HCEC 1CT (cell line): ENCODE measurements at regions not wholly inside any gene's neighbourhood (a gene's known extent, or its start where the extent isn't known, plus 50 kb on each side); places are given as distances from the start of the nearest gene placed in this dataset.

Experiments used
- DNase-seq: peaks from one replicate; pipeline ENCODE4 v3.0.0-alpha.2; 2017

DNA sequence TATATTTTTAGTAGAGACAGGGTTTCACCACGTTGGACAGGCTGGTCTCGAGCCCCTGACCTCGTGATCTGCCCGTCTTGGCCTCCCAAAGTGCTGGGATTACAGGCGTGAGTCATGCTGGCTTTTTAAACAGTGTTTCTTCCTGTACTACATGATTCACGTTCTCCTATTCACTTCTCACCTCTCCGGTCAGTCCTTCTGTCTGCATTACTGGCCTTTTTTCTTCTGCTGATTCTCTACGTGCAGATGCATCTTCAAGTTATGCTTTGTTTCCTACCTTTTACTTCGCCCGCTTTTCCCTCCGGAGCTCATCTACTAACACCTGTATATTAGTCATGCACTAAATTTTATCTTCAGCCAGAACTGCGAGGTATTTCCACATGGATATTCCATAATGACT, 296.2 kb upstream of the FLRT2 start:
- DNase-seq, result peak; percentile 96

DNA sequence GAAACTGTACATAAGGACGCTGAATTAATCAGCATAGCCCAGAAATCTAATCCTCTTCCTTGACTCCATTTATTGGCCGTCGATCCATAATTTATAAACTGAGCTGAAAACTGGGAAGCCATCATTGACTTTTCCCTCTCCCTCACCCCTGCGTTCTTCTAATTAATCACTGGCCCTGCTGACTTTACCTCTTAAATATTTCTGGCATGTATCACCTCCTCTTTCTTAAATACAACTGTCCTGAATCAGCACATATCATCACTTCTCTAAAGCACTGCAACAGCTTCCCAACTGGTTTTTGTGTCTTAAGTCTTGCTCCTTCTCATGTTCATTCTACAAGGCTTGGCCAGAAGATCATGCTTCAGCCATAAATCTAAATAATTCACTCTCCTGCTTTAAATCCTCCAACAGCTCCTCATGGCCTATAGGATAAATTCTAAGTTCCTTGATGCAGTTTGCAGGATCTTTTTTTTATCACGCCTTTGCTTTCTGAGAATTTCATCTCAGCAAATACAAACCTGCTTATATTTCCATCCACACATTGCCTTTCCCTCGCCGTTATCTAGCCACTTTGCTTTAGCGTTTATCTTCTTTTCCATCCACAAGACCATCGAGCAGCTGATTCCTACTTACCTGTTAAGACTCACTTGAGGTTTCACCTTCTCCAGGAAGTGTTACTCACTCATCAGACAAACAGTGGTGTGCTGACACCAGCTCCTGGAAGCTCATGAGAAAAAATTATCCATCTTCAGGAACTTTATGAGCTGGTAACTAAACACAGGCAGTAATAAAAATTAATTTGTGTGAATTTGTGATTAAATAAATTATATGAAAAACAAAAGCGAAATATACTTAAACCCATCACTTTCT, 295.6 kb upstream of the FLRT2 start:
- DNase-seq, result peak; percentile 87

DNA sequence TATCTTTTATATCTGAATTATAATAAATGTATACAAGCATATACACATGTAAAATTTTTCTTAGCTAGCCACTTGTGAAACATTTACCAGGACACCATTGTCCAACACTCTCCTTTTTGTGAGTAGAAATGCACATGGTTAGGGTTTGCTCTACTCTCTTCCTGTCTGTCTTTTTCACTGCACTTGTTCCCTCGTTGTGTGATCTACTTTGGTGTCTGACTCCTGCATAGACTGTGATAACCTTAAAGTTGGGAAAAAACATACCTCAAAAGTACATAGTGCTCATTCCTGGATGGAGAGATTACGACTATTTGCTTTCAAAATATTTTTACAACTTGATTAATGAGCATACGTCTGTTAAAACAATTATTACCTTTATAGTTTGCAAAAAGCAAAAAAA, 294.1 kb upstream of the FLRT2 start:
- no peak for DNase-seq

DNA sequence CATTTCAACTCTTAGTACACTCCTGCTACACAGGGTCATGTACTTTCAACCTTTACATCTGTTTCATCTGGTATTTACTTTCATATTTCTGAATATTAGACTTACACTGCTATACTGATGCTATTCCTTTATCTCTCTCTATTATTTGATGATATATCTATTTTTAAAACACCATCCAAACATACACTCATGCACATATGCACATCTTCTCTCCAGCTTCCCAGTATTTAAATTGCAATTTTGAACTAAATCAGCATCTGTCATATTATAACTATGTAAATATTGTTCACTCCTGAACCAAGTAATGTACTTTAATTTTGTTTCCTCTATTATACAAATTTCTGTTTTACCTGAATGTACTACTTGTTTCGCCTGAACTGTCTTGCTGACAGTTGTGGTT, 293.6 kb upstream of the FLRT2 start:
- DNase-seq, result no peak

DNA sequence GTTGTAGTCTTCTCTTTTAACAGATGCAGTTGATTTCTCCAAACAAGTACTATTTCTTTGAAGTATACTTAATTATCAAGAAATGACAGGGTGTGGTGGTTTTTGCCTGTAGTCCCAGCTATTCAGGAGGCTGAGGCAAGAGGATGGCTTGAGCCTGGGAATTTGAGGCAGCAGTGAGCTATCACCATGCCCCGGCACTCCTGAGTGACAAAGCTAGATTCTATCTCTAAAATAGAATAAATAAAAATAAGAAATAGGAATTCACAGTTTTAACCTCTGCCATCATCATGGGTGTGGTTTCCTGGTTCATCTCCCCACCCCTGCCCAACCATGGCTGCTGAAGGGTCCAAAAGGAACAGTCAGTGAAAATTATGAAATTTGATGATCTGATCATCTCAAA, 290.2 kb upstream of the FLRT2 start:
- DNase-seq, result no peak

DNA sequence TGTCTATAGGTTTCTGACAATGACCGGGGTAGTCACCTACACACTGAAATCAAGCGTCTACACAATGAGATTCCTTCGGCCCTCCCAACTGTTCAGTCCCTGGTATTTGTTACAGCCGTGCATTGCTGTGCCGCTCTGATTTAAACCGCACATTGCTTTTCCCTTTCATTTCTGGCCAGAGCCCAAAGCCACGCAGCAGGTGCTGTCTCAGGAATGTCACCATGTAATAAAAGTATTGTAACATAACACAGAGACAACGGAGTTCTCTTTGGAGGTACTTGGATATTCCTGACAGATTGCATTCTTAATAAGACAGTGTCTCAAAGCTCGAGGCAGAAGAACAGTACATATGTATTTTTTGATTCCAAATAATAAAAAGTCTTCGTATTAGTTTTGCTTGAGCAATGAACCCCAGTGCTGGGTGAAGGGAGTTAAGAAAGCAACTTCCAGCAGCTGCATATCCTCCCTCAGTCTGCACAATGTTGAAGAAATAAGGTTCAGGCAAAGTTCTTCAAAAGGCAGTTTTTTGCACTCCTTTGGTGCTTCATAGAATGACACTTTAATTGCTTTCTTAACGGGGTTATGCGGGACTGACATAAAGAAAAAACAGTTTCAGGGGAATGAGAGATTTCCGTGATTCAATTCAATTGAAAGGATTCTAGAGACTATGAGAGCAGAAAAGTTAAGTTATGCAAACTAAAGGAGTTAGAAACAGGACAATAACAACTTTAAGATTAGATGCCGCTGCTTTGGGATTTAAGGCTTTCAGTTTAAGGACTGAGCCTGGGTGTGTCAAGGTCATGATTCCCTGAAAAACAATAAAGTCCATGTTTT, 288.7 kb upstream of the FLRT2 start:
- no peak for DNase-seq

DNA sequence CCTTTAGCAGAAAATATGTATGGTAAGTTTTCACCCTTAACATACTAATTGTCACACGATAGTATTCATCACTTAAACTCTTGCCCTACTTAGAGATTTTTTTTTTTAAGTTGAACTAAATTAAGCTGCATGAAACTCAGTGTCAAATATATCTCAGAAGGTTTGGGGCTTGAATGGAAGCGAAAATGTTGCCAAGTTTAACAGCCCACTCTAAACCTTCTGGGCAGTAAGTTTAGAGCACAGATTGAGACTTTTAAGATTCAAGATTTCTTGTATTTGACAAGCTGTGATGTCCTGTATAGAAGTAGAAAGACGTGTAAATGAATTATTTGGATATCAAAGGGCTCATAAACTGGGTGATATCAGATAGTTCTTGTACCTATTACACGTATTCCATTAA, 287.3 kb upstream of the FLRT2 start:
- no peak for DNase-seq

DNA sequence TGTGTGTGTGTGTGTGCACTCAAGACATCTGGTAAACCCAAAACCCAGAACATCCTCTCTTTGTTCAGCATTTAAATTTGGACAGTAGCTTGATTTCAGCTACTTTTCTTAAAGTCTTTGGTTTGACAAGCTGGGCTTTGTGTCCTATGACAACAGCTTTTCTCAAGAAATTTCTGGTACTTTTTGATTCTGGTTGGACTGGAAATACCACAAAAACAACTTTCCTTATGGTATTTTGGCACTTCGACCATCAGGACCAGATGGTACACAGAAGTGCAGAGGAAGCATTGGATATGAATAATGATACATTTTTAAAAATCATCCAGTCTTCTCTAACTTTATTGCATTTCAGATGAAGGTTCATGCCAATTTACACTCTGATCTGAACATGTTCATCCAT, 286.6 kb upstream of the FLRT2 start:
- no peak for DNase-seq

DNA sequence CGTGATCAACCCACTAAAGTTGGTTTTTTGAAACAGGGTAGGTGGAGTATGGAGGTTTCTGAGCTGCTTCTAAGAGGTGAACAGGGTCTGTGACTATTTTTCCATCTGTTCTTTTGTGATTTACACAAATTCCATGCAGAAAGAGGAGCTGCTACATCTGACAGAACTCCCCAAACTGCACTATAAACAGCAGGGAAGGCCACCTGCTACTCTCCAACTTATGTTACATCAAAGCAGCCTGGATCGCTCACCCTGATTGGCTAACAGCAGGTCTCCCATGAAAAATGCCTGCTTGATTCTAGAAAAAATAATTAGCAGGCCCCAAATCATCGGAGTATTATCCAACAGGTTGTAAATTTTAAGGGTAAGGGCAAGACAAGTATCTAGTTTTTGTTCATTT, 282.9 kb upstream of the FLRT2 start:
- no peak for DNase-seq

DNA sequence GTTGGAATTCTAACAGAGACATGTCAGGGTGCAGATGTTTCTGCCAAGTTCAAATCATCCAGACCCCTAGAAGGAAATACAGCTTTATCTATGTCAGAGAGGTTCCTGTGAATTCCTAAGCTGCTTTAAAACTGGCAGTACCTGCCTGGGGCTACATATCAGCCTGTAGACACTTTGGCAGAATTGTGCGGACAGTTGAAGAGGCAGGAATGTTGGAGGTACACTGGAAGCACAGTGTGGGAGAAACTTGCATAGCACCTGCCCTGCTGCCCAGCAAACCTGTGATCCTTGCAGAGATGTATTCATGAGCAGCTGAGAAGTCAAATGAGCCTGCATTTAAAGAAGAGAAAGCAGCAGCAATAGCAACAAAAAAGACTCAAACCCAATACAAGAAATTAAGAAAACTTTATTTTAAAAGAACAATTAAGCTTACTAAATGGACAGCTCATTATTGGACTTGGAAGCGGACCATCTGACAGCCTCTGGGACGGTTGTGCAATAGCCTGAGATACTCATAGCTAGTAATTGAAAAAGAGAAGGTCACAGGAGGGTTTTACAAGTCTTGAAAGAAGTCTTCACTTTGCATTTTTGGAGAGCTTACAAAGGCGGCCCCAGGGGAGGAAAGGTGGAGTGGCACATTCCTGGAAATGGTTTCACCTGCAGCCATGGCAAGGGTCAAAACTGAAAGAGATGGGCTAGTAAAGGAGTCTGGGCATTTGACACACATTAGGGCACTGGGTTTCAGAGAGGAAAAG, 280.9 kb upstream of the FLRT2 start:
- DNase-seq, result peak; percentile 46

DNA sequence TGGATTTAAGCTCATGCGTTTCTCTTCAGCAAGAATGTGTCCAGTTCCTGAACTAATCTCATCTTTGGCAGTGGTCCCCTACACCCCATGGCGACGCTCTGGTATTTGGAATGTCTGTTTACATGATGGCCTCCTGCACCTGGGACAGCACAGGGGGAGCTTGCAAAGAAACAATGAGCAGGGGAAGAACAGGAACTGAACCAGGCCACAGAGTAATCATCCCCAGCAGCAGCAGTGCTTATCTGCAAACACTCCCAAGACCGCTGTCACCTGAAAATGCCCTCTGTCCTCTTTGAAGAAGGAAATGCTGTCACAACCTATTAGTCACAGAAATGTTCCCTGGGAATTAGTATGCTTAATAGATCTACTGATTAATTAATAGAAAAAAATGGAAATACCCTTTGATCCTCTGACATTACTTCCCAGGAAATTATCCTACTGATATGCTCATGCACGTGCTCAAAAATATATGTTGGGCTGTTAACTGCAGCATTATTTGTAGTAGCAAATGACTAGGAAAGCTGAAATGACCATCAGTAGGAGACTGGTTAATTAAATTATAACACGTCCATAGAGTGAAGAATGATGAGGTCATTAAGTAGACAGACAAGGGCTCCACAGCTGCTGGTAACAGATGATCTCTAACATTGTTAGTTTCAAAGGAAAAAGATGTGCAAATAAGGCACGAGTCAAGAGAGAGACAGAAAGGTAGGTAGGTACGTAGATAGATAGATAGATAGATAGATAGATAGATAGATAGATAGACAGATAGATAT, 279.3 kb upstream of the FLRT2 start:
- DNase-seq, result no peak

DNA sequence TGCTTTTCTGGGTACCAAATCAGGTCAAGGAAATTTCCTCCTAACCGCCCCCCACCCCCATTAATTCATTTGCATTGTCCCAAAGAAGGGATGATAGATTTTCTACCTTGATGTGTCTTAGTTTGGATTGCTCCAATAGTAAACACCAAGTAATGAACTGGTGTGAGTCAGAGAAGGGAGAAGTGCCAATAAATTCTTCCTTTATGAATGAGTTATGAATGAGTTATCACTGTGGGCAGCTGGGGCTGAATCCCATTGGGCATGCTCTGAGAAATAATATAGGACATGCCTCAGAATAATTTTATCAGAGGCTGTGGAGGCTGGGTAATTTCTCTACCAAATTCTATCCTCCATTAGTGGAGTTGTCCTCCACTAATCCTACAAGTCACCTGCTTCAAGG, 277.9 kb upstream of the FLRT2 start:
- peak; percentile 90 for DNase-seq

DNA sequence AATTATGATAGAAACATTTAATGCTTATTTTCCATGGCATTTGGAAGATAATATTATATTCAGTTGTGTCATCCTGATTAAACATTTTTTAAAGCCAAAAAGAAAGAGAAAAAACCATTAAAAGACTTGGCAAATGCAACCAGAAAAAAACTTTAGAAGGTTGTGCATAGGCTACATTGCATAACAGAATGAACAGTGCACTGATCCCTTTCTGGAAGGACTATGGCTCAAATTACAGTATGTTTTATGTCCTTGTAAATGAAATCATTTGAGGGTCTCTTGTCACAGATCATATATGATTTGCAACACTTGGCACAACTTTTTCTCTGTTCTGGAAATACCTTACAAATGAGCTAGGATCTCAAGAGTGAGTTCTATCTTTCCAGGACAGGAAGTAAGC, 275.2 kb upstream of the FLRT2 start:
- DNase-seq, result no peak

DNA sequence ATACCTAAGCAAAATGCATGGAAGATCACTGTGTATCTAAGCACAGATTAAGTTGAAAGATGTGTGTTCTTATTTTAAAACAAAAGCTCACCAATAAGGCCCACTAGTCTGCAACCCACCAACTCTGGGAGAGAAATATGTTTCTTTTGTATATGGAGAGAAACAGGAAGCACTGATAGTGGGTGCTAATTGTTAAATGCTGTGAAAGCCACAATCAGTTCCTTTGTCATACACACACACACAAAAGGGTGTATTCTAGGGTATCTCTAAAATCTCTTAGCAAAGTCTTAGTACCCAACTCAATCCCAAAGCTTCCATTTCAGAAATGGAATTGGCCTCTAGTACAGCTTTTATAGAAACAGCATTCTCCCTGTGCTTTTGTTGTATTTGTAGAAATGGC, 272.7 kb upstream of the FLRT2 start:
- DNase-seq, result no peak

DNA sequence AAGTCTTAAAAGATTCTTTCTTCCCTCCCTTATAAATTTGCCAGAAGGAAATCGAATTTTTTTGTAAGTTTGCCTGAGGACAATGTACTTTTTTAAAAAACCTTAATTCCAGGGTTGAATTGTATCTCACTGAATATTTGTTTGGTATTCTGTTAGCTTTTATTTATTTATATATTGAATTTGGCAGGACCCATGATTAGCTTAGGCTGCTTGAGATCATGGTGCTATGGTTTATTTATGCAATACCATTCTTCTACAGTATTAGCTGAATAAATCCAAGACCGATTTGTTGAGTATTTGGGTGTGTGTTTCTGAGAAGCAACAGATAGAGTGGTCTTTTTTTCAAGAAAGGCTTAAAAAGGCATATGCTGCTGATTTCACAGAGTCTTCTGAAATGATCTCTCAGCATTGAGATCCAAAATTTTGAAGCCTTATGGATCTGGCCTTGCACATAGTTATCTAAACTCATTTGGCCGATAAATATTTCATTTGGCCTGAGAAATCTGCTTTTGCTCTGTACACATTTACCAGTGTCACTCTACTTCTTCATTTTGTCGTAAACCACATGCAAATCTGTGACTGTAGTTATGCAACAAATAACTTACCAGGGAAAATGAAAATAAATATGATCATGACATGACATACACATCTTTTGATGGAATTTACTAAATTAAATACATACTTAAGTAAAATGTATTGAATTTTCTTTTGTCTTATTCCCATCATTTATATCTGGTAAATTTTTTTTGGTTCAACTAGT, 265.8 kb upstream of the FLRT2 start:
- no peak for DNase-seq

DNA sequence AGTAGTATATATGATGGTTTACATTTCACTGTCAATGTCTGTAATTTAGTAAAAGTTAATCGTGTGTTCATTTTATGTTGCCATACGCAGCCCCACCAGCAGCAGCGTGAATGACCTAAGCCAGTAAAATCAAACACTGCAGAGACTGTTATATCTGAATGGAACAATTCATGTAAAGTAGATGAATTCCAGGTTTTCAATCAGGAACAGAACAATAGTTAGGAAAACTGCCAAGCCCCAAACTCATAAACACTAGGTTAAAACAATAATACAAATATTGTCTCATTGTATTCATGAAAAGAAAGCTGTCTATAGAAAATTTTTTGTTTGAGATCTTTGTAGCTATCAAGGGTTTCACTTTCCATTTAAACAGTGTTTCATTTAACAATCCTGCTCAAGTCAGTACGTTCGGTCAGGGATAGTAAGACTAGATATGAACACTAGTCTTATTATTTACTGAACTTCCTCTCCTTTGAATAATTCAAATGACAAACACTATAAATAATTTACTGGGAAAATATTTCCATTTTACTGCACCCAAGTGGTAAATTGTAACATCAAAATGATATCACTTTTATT, 256.8 kb upstream of the FLRT2 start:
- no peak for DNase-seq

DNA sequence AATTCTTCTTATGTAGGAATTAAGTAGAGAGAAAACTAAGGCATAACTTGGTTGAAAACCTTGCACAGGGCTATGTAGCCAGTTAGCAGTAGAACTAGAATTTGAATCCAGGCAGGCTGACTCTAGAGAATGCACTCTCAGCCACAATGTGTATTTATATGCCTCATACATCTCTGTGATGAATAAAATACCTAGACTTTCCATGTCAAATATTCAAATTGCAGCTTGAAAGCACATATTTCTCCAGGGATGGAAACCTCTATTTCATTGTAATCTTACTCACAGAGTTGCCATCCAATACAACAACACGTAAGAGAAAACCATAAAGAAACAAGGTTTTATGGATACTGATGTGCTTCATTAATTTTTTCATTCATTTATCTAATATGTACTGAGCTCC, 256.0 kb upstream of the FLRT2 start:
- no peak for DNase-seq

DNA sequence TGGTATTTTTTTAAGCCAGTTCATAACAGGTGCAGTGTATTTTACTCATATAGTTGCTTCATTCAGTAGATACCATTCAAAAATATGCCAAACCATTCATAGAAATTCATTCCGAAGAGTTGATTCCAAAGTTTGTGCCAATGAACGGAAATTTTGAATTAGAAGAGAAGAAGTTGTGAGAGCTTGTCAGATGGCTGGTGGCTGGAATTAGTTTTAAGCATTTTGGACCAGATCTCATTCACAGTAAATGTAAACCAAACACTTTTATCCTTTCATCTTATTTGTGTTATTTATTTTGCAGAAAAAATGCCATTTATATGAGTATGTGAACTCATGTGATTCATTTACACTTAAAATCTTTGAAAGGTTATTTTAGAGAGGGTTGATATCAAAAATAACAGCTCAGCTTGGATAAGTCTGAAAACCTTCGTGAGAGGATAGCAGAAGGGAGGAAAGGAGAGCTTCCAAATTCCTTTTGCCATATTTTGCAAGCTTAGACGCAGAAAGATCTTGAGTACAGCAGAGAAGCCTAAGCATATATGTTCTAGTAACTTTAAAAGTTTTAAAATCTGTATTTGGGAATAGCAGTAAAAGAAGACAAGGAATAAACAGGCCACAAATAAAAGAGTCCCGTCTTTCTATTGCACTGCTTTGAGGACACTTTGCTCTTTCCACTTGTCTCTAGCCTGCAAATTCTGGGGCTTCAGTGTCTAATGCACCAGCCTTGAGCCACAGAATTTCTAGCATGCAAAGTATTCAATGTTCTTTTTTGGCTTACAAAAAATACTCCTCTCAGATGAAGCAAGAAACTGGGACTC, 253.6 kb upstream of the FLRT2 start:
- no peak for DNase-seq

DNA sequence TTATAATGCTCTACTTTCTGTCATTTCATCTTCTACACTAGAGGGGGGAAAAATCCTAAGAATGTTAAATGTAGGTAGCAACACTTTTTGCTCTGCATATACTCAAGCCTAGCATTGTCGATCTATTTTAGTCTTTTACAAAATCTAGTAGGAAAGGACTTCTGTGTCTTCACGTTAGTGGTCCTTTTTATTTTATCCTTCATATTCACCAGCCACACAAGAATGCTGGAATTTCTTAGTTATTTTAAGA, 253.0 kb upstream of the FLRT2 start:
- DNase-seq, result no peak

DNA sequence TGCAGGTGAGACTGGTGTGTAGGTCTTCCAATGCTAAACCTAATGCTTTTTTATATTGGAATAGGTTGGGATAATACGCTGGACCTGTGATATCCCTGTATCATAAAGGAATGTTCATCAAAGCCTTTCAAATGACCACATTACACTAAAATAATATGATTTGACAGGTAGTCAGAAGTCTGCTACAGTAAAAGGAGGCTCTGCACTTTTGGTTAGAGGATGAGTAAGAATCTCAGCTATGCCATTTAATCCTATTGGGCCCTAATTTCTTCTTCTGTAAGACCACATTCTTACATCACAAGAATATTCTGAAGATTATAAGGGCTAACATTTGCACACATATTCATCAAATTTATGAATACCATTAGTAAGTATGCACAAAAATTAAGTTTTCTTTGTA, 250.5 kb upstream of the FLRT2 start:
- DNase-seq, result peak; percentile 36

DNA sequence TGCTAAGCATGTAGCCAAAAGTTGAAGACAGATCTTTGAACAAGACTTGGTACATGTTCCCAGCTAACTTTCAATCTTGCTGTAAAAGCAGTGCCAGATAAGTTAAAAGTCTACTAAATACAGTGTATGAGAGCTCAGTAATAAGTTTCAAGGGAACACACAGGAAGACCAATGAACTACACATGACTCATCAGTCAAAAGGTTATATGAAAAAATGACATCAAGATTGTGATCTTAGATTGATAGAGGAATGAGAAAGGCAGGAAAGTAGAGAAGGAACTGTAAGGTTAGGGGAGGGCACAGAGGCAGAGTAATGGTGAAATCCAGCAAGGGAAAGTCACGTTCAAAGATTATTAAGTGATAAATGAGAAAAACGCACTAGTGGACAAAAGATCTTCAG, 249.9 kb upstream of the FLRT2 start:
- DNase-seq, result peak; percentile 45
